ENCODE measurements at regions not wholly inside any gene's neighbourhood (a gene's known extent, or its start where the extent isn't known, plus 50 kb on each side); places are given as distances from the start of the nearest gene placed in this dataset.

DNA sequence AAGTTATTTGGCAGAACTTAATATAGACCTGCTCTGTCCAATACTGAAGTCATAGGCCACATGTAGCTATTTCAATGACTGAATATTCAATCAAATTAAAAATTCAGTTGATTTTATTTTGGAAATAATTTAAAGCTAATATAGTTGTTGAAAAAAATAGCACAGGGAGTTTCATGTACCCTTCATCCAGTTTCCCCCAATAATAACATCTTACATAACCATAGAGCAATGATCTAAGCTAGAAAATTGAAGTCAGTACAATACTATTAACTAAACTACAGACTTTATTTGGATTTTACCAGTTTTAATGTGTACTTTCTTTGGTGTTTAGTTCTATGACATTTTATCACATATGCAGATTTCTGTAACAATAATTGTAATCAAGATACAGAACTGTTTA lies 212.2 kb upstream of the HDDC2 start:
- H3K27ac ChIP-seq (ENCODE audit: low read depth, low read length): no peak overlapping the region

DNA sequence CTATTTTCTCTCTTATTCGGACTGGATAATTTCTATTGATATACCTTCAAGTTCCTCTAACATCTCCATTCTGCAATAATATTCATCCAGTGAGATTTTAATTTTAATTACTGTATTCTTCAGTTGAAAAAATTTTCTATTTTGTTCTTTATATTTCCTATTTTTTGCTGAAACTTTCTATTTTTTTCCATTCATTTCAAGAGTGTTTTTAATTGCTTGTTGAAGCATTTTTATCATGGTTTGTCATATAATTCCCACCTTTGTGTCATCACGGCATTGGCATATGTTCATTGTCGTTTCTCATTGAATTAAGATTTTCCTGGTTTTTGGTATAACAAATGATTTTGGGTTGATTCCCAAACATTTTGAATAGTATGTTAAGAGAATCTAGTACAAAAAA lies 214.9 kb upstream of the HDDC2 start:
- Histone ChIP-seq H3K36me3 (ENCODE audit: control insufficient read depth in 1 of 2, insufficient read depth in 2 of 2, low read length in 2 of 2) (no peaks in the 10 kb centered on the region), H3K4me3 (ENCODE audit: low read depth, low read length) (no peak overlapping the region), H3K27ac (ENCODE audit: low read depth, low read length) (no peak overlapping the region), H3K4me1 (ENCODE audit: control insufficient read depth in 1 of 2, insufficient read depth in 2 of 2, low read length in 2 of 2) (peaks cover 4 to 5% of the 10 kb centered on the region in 2 experiments), H2BK12ac (ENCODE audit: low read length) (no peak overlapping the region), H3K14ac (ENCODE audit: low read length) (no peak overlapping the region), H2BK120ac (ENCODE audit: insufficient read depth, low read length, poor library complexity) (no peak overlapping the region), H3K9me3 (ENCODE audit: insufficient read depth, low read depth, low read length) (no peaks in the 10 kb centered on the region), H2AFZ (ENCODE audit: insufficient read depth, low read length, poor library complexity) (no peak overlapping the region), H4K91ac (ENCODE audit: low read depth, low read length) (no peak overlapping the region), H3K79me2 (ENCODE audit: control insufficient read depth, insufficient read depth, low read length, poor library complexity) (no peaks in the 10 kb centered on the region), H3K18ac (ENCODE audit: low read length) (no peak overlapping the region), H3K4me2 (ENCODE audit: low read length) (no peak overlapping the region), H4K12ac (ENCODE audit: low read depth, low read length) (no peak overlapping the region), H3K79me1 (ENCODE audit: low read length) (peaks cover 3% of the 10 kb centered on the region), H3K4ac (ENCODE audit: low read depth, low read length) (no peak overlapping the region), H2BK5ac (ENCODE audit: low read depth, low read length, poor library complexity) (no peak overlapping the region), H4K8ac (ENCODE audit: low read depth, low read length) (no peak overlapping the region), H2AK5ac (ENCODE audit: low read length) (no peak overlapping the region), H3K9ac (ENCODE audit: low read length) (no peak overlapping the region), H3K23ac (ENCODE audit: low read length) (no peak overlapping the region), H3K27me3 (ENCODE audit: insufficient read depth, low read length) (no peaks in the 10 kb centered on the region)
- WGBS (ENCODE audit: extremely low coverage, insufficient coverage, insufficient read length): no CpG with 5 or more reads among the region's 3 CpGs
- DNase-seq: no peak

More for the DNA sequence above, 212.2 kb upstream of the HDDC2 start:
- Histone ChIP-seq H4K8ac (ENCODE audit: low read depth, low read length) (no peak overlapping the region), H3K18ac (ENCODE audit: low read length) (no peak overlapping the region), H3K14ac (ENCODE audit: low read length) (no peak overlapping the region), H2BK5ac (ENCODE audit: low read depth, low read length, poor library complexity) (no peak overlapping the region), H2BK12ac (ENCODE audit: low read length) (no peak overlapping the region), H3K4ac (ENCODE audit: low read depth, low read length) (no peak overlapping the region), H3K27me3 (ENCODE audit: insufficient read depth, low read length) (no peaks in the 10 kb centered on the region), H3K9me3 (ENCODE audit: insufficient read depth, low read depth, low read length) (no peaks in the 10 kb centered on the region), H3K36me3 (ENCODE audit: control insufficient read depth in 1 of 2, insufficient read depth in 2 of 2, low read length in 2 of 2) (no peaks in the 10 kb centered on the region), H2AK5ac (ENCODE audit: low read length) (no peak overlapping the region), H4K91ac (ENCODE audit: low read depth, low read length) (no peak overlapping the region), H3K9ac (ENCODE audit: low read length) (no peak overlapping the region), H3K23ac (ENCODE audit: low read length) (no peak overlapping the region), H3K4me1 (ENCODE audit: control insufficient read depth in 1 of 2, insufficient read depth in 2 of 2, low read length in 2 of 2) (peaks cover 4 to 5% of the 10 kb centered on the region in 2 experiments), H3K79me2 (ENCODE audit: control insufficient read depth, insufficient read depth, low read length, poor library complexity) (no peaks in the 10 kb centered on the region), H3K79me1 (ENCODE audit: low read length) (peaks cover 3% of the 10 kb centered on the region), H4K12ac (ENCODE audit: low read depth, low read length) (no peak overlapping the region), H2BK120ac (ENCODE audit: insufficient read depth, low read length, poor library complexity) (no peak overlapping the region), H2AFZ (ENCODE audit: insufficient read depth, low read length, poor library complexity) (no peak overlapping the region), H3K4me3 (ENCODE audit: low read depth, low read length) (no peak overlapping the region), H3K4me2 (ENCODE audit: low read length) (no peak overlapping the region)
- no peak for DNase-seq

DNA sequence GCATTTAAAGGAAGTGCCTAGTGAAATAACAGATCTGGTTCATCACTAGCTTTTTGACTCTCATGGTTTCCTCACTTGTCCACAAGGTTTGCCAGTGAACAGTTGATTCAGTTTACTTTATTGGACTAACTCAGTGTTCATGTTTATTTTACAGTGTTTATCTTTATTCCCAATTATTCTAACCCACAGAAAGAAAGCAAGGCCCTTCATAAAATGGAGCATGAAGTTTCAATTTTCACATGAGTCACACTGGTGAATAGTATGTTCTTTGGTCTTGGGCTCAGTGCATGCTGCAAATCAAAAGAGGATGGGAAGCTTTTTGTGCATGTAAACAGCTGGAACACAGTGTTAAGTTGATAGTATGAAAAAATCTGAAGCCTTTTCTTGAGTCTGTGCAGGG lies 217.6 kb upstream of the HDDC2 start:
- Histone ChIP-seq H2AK5ac (ENCODE audit: low read length) (no peak overlapping the region), H2BK5ac (ENCODE audit: low read depth, low read length, poor library complexity) (no peak overlapping the region), H4K12ac (ENCODE audit: low read depth, low read length) (no peak overlapping the region), H3K9ac (ENCODE audit: low read length) (no peak overlapping the region), H4K91ac (ENCODE audit: low read depth, low read length) (no peak overlapping the region), H3K4me1 (ENCODE audit: control insufficient read depth in 1 of 2, insufficient read depth in 2 of 2, low read length in 2 of 2) (no peaks in the 10 kb centered on the region), H2AFZ (ENCODE audit: insufficient read depth, low read length, poor library complexity) (no peak overlapping the region), H3K79me1 (ENCODE audit: low read length) (no peaks in the 10 kb centered on the region), H3K27ac (ENCODE audit: low read depth, low read length) (no peak overlapping the region), H3K79me2 (ENCODE audit: control insufficient read depth, insufficient read depth, low read length, poor library complexity) (no peaks in the 10 kb centered on the region), H3K18ac (ENCODE audit: low read length) (no peak overlapping the region), H3K23ac (ENCODE audit: low read length) (no peak overlapping the region), H3K4ac (ENCODE audit: low read depth, low read length) (no peak overlapping the region), H3K4me3 (ENCODE audit: low read depth, low read length) (no peak overlapping the region), H2BK120ac (ENCODE audit: insufficient read depth, low read length, poor library complexity) (no peak overlapping the region), H3K14ac (ENCODE audit: low read length) (no peak overlapping the region), H2BK12ac (ENCODE audit: low read length) (no peak overlapping the region), H3K4me2 (ENCODE audit: low read length) (no peak overlapping the region), H3K36me3 (ENCODE audit: control insufficient read depth in 1 of 2, insufficient read depth in 2 of 2, low read length in 2 of 2) (no peaks in the 10 kb centered on the region), H3K27me3 (ENCODE audit: insufficient read depth, low read length) (no peaks in the 10 kb centered on the region), H4K8ac (ENCODE audit: low read depth, low read length) (no peak overlapping the region), H3K9me3 (ENCODE audit: insufficient read depth, low read depth, low read length) (no peaks in the 10 kb centered on the region)
- DNase-seq: no peak

DNA sequence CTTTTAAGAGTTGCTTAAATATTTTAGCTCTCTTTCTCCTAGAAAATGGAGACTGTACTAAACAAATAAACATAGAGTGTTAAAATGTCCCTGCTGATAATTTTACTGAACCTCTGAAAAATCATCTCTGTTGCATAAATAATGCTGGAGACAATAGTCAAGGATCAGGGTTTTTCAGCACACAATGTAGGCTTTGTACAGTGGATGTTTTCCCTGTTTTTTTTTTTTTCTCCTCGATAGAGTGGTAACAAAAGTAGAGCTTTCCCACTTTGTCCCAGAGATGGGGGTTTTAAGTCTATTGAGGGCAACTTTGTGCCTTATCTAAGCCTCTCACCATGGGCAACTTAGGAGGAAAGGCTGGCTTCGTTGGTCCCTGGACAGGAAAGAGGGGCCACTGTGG lies 222.6 kb upstream of the HDDC2 start:
- Histone ChIP-seq H4K8ac (ENCODE audit: low read depth, low read length) (no peak overlapping the region), H3K27ac (ENCODE audit: low read depth, low read length) (no peak overlapping the region), H2BK12ac (ENCODE audit: low read length) (no peak overlapping the region), H3K9me3 (ENCODE audit: insufficient read depth, low read depth, low read length) (no peaks in the 10 kb centered on the region), H3K79me2 (ENCODE audit: control insufficient read depth, insufficient read depth, low read length, poor library complexity) (no peaks in the 10 kb centered on the region), H3K14ac (ENCODE audit: low read length) (no peak overlapping the region), H2AFZ (ENCODE audit: insufficient read depth, low read length, poor library complexity) (no peak overlapping the region), H2BK120ac (ENCODE audit: insufficient read depth, low read length, poor library complexity) (peak overlapping the region; percentile 7), H4K12ac (ENCODE audit: low read depth, low read length) (no peak overlapping the region), H3K4me2 (ENCODE audit: low read length) (no peak overlapping the region), H3K79me1 (ENCODE audit: low read length) (peaks cover 6% of the 10 kb centered on the region), H2AK5ac (ENCODE audit: low read length) (no peak overlapping the region), H3K4me1 (ENCODE audit: control insufficient read depth in 1 of 2, insufficient read depth in 2 of 2, low read length in 2 of 2) (peaks cover 7 to 11% of the 10 kb centered on the region in 2 experiments), H3K36me3 (ENCODE audit: control insufficient read depth in 1 of 2, insufficient read depth in 2 of 2, low read length in 2 of 2) (no peaks in the 10 kb centered on the region), H4K91ac (ENCODE audit: low read depth, low read length) (peak overlapping the region; percentile 13), H3K27me3 (ENCODE audit: insufficient read depth, low read length) (no peaks in the 10 kb centered on the region), H3K4me3 (ENCODE audit: low read depth, low read length) (no peak overlapping the region), H3K18ac (ENCODE audit: low read length) (no peak overlapping the region), H2BK5ac (ENCODE audit: low read depth, low read length, poor library complexity) (no peak overlapping the region), H3K4ac (ENCODE audit: low read depth, low read length) (no peak overlapping the region), H3K9ac (ENCODE audit: low read length) (no peak overlapping the region), H3K23ac (ENCODE audit: low read length) (no peak overlapping the region)
- DNase-seq: no peak
- WGBS (ENCODE audit: extremely low coverage, insufficient coverage, insufficient read length): no CpG with 5 or more reads among the region's 2 CpGs

All from trophoblast cell (in vitro differentiated cells and primary cell).